ENCODE measurements at regions not wholly inside any gene's neighbourhood (a gene's known extent, or its start where the extent isn't known, plus 50 kb on each side); places are given as distances from the start of the nearest gene placed in this dataset.

DNA sequence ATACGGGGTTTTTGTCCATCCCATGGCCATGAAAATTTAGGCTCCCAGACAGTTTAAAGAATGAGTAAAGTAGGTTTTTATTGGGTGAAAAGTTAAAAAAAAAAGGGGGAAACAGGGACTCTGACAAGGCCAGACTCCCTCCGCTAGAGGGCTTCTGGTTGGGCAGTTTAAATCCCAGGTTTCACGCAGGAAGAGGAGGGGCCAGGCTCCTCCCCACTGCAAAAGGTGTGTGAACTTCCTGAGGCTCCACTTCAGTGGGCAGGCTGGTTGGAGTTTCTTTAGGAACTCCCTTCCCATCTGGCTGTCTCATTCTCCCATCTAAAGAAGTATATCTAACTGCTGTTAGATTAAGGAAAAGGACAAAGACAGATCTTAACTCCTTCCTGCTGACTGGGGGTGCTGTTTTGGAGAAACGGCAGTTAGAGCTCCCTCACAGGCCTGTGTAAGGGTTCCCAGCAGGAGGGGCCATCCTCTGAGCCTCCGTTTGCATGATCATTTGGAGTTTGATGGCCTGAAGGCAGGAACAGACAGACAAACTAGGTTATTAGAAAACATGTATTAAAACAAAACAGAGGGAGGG, 1160.7 kb downstream of the CNTNAP5 start:
- Histone ChIP-seq H3K9ac (ENCODE audit: insufficient read depth, low read length, poor library complexity, severe bottlenecking) (no peak overlapping the region), H3K79me2 (ENCODE audit: insufficient read depth, low read length) (no peaks in the 10 kb centered on the region), H3K27me3 (ENCODE audit: control insufficient read depth in 2 of 2, insufficient read depth in 2 of 2, low read length in 2 of 2) (no peaks in the 10 kb centered on the region), H3K4me1 (ENCODE audit: control insufficient read depth in 1 of 2, insufficient read depth in 2 of 2, low read length in 2 of 2) (no peaks in the 10 kb centered on the region), H3K4me2 (replicated peaks; ENCODE audit: extremely low read depth, low read length, poor library complexity, severe bottlenecking) (no peak overlapping the region), H2AFZ (ENCODE audit: insufficient read depth, low read depth, low read length, poor library complexity, severe bottlenecking) (no peak overlapping the region), H4K20me1 (ENCODE audit: insufficient read depth, low read length) (no peaks in the 10 kb centered on the region), H3K27ac (ENCODE audit: low read depth in 1 of 2, low read length in 2 of 2) (no peak overlapping the region), H3K36me3 (replicated peaks in 1 of 2; ENCODE audit: control insufficient read depth in 1 of 2, insufficient read depth in 2 of 2, low read length in 2 of 2) (no peaks in the 10 kb centered on the region), H3K4me3 (replicated peaks in 1 of 3; ENCODE audit: low read depth in 2 of 3, low read length in 3 of 3) (no peak overlapping the region), H3K9me3 (replicated peaks in 1 of 2; ENCODE audit: control insufficient read depth in 1 of 2, insufficient read depth in 1 of 2, low read length in 2 of 2) (peaks cover 5 to 13% of the 10 kb centered on the region in 2 donors)
- Mint-ChIP-seq H3K9me3 (peaks cover 0 to 8% (median 0%) of the 10 kb centered on the region in 7 donors), H3K36me3 (no peaks in the 10 kb centered on the region), H3K27ac (no peak overlapping the region), H3K4me3 (no peak overlapping the region), H3K4me1 (no peaks in the 10 kb centered on the region), H3K27me3 (ENCODE audit: low read depth in 3 of 3) (no peaks in the 10 kb centered on the region)
- TF ChIP-seq, protein P1, sequence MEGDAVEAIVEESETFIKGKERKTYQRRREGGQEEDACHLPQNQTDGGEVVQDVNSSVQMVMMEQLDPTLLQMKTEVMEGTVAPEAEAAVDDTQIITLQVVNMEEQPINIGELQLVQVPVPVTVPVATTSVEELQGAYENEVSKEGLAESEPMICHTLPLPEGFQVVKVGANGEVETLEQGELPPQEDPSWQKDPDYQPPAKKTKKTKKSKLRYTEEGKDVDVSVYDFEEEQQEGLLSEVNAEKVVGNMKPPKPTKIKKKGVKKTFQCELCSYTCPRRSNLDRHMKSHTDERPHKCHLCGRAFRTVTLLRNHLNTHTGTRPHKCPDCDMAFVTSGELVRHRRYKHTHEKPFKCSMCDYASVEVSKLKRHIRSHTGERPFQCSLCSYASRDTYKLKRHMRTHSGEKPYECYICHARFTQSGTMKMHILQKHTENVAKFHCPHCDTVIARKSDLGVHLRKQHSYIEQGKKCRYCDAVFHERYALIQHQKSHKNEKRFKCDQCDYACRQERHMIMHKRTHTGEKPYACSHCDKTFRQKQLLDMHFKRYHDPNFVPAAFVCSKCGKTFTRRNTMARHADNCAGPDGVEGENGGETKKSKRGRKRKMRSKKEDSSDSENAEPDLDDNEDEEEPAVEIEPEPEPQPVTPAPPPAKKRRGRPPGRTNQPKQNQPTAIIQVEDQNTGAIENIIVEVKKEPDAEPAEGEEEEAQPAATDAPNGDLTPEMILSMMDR (IDR thresholded peaks at IDR 0.05), result no peak
- intact Hi-C loops (cut with micrococcal nuclease), result no loop called here
- WGBS (ENCODE audit: insufficient coverage), result 67% methylated on average over 2 of the region's 5 CpGs
- no peak for DNase-seq

GRCh38 chr2:125207431-125207830, 1182.3 kb downstream of the CNTNAP5 start:
- H3K9me3 ChIP-seq (replicated peaks in 1 of 2; ENCODE audit: control insufficient read depth in 1 of 2, insufficient read depth in 1 of 2, low read length in 2 of 2), result peaks cover 0 to 3% of the 10 kb centered on the region in 2 donors
- Mint-ChIP-seq H3K27ac (no peak overlapping the region), H3K36me3 (no peaks in the 10 kb centered on the region), H3K4me3 (no peak overlapping the region), H3K9me3 (peaks cover 0 to 4% (median 0%) of the 10 kb centered on the region in 7 donors), H3K4me1 (no peaks in the 10 kb centered on the region), H3K27me3 (ENCODE audit: low read depth in 3 of 3) (no peaks in the 10 kb centered on the region)
- WGBS (ENCODE audit: insufficient coverage), result 82% methylated on average over 3 of the region's 3 CpGs
- H3K4me3 ChIP-seq (replicated peaks in 1 of 3; ENCODE audit: low read depth in 2 of 3, low read length in 3 of 3), result no peak overlapping the region
- H3K4me1 ChIP-seq (ENCODE audit: control insufficient read depth in 1 of 2, insufficient read depth in 2 of 2, low read length in 2 of 2), result no peaks in the 10 kb centered on the region
- intact Hi-C loops (cut with micrococcal nuclease), result no loop called here
- no peaks in the 10 kb centered on the region for H3K36me3 ChIP-seq (replicated peaks in 1 of 2; ENCODE audit: control insufficient read depth in 1 of 2, insufficient read depth in 2 of 2, low read length in 2 of 2)
- H2AFZ ChIP-seq (ENCODE audit: insufficient read depth, low read depth, low read length, poor library complexity, severe bottlenecking), result no peak overlapping the region
- no peak overlapping the region for H3K4me2 ChIP-seq (replicated peaks; ENCODE audit: extremely low read depth, low read length, poor library complexity, severe bottlenecking)
- TF ChIP-seq, protein P1 (IDR thresholded peaks at IDR 0.05), result no peak
- no peak overlapping the region for H3K27ac ChIP-seq (ENCODE audit: low read depth in 1 of 2, low read length in 2 of 2)
- H3K27me3 ChIP-seq (ENCODE audit: control insufficient read depth in 2 of 2, insufficient read depth in 2 of 2, low read length in 2 of 2), result no peaks in the 10 kb centered on the region
- no peak for DNase-seq
- no peaks in the 10 kb centered on the region for H3K79me2 ChIP-seq (ENCODE audit: insufficient read depth, low read length)
- no peak overlapping the region for H3K9ac ChIP-seq (ENCODE audit: insufficient read depth, low read length, poor library complexity, severe bottlenecking)
- no peaks in the 10 kb centered on the region for H4K20me1 ChIP-seq (ENCODE audit: insufficient read depth, low read length)
